GM12872 (cell line): ENCODE measurements at regions not wholly inside any gene's neighbourhood (a gene's known extent, or its start where the extent isn't known, plus 50 kb on each side); places are given as distances from the start of the nearest gene placed in this dataset.

Experiments
- TF ChIP-seq, protein P1 (sequence below): IDR thresholded peaks from 3 replicates; pipeline ENCODE4 v1.5.1; 2011; ENCODE audit warnings: low read depth, mild to moderate bottlenecking, low read length, moderate library complexity; ENCODE audit not compliant: insufficient read depth

DNA sequence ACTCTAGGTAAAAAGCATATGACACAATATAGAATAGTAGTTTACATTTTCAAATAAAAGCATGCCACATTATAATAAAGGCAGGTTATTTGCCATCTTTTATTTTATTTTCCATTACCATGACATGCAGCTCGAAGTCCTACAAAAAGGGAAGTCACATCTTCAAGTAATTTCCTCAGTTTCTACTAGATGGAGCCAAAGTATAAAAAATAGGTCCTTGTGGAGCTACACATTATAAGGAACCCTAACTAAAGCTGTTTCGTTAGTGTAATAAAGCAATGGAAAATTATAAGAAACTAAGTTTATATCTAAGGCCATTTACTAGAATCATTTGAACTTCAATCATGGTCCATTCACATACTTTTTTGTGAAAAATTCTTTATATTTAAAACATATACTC lies 674.5 kb downstream of the KCNJ3 start:
- TF ChIP-seq, protein P1, sequence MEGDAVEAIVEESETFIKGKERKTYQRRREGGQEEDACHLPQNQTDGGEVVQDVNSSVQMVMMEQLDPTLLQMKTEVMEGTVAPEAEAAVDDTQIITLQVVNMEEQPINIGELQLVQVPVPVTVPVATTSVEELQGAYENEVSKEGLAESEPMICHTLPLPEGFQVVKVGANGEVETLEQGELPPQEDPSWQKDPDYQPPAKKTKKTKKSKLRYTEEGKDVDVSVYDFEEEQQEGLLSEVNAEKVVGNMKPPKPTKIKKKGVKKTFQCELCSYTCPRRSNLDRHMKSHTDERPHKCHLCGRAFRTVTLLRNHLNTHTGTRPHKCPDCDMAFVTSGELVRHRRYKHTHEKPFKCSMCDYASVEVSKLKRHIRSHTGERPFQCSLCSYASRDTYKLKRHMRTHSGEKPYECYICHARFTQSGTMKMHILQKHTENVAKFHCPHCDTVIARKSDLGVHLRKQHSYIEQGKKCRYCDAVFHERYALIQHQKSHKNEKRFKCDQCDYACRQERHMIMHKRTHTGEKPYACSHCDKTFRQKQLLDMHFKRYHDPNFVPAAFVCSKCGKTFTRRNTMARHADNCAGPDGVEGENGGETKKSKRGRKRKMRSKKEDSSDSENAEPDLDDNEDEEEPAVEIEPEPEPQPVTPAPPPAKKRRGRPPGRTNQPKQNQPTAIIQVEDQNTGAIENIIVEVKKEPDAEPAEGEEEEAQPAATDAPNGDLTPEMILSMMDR: no peak

- TF ChIP-seq, protein P1: 0 out of 3 replicates have a peak, but pooled peaks have one; percentile 6
Observed at GRCh38 chr2:155368934-155369333, 670.4 kb downstream of the KCNJ3 start.

DNA sequence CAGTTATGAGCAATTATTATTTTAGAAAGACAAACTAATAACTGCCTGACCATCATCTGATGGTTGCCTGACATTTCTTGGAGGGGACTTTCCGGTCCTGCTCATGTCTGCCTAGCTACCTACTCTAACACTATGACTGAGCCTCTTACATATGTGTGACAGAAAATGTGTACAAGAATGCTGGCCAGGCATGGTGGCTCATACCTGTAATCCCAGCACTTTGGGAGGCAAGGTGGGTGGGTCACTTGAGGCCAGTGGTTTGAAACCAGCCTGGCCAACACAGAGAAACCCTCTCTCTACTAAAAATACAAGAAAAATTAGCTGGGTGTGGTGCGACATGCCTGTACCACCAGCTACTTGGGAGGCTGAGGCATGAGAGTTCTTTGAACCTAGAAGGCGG lies 666.3 kb downstream of the KCNJ3 start:
- TF ChIP-seq, protein P1: no peak

- TF ChIP-seq, protein P1: no peak
Observed at GRCh38 chr2:155363349-155363888, 664.9 kb downstream of the KCNJ3 start.

- TF ChIP-seq, protein P1: no peak
Observed at GRCh38 chr2:155357172-155357571, 658.7 kb downstream of the KCNJ3 start.

- TF ChIP-seq, protein P1: no peak
Observed at GRCh38 chr2:155356250-155356649, 657.8 kb downstream of the KCNJ3 start.

- TF ChIP-seq, protein P1: no peak
Observed at GRCh38 chr2:155350783-155351580, 652.5 kb downstream of the KCNJ3 start.
